NB4 (cell line): ENCODE measurements at regions not wholly inside any gene's neighbourhood (a gene's known extent, or its start where the extent isn't known, plus 50 kb on each side); places are given as distances from the start of the nearest gene placed in this dataset.

Experiments
- DNase-seq: peaks from one replicate; pipeline ENCODE4 v3.0.0; 2010; ENCODE audit warnings: low read depth
- H3K4me3 ChIP-seq: one replicate; pipeline ENCODE4 v1.5.1; 2011; ENCODE audit warnings: mild to moderate bottlenecking, low read depth, low read length, moderate library complexity
- CTCF ChIP-seq: IDR thresholded peaks from one replicate; pipeline ENCODE4 v1.5.1; 2012; ENCODE audit warnings: low read depth, low read length
- MYC ChIP-seq: IDR thresholded peaks from 2 replicates; pipeline ENCODE4 v1.6.1; 2011; ENCODE audit warnings: low read depth, low read length
- POLR2A ChIP-seq: IDR thresholded peaks from 2 replicates; pipeline ENCODE4 v1.6.1; 2011; ENCODE audit warnings: mild to moderate bottlenecking; ENCODE audit not compliant: insufficient read length; ENCODE audit errors: extremely low read depth
- TF ChIP-seq, protein P1 (sequence below): IDR thresholded peaks from 2 replicates; pipeline ENCODE4 v1.6.1; 2011; ENCODE audit warnings: low read depth, low read length

DNA sequence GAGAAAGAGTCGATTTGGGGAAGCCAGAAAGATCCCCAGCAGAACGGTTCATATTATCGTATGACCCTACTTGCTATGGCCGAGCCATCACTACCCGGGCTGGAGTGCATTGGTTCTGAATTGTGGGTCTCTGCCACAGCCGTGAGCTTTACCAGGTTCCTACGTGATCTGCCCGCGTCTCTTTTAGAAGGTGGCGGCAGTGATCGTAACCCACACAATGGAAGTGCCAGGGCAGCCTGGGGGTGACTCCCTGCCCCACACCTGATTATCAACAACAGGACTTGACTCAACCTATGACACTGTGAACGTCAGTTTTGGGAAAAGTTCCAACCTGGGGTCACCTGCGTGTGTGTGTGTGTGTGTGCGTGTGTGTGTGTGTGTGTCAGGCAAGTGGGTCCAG is 90.8 kb downstream of the SHOX start:
- H3K4me3 ChIP-seq, result no peak overlapping the region
- TF ChIP-seq CTCF, result no peak
- TF ChIP-seq MYC, result no peak
- no peak for TF ChIP-seq POLR2A
- TF ChIP-seq, protein P1, sequence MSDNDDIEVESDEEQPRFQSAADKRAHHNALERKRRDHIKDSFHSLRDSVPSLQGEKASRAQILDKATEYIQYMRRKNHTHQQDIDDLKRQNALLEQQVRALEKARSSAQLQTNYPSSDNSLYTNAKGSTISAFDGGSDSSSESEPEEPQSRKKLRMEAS, result no peak

DNA sequence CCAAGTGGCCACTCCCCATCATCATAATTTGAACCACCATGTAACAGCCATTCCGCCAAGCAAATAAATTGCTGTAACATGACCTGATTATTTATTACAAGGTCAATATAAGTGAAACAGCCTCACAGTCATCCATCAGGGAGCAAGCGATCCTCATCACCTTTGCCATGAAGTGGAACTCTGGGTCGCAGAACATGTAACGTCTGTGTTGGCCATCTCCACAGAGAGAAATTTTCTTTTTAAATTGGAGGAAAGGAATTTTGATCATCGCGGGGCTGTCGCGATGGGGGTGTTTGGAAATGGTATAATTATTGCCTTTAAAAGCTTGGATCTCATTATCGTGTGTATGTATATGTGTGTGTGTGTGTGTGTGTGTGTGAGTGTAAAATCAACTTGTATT is 90.2 kb downstream of the SHOX start:
- no peak for DNase-seq
- TF ChIP-seq CTCF (no peak), MYC (no peak), POLR2A (no peak)
- TF ChIP-seq, protein P1, result no peak

More for the DNA sequence above, 90.8 kb downstream of the SHOX start:
- no peak for DNase-seq

DNA sequence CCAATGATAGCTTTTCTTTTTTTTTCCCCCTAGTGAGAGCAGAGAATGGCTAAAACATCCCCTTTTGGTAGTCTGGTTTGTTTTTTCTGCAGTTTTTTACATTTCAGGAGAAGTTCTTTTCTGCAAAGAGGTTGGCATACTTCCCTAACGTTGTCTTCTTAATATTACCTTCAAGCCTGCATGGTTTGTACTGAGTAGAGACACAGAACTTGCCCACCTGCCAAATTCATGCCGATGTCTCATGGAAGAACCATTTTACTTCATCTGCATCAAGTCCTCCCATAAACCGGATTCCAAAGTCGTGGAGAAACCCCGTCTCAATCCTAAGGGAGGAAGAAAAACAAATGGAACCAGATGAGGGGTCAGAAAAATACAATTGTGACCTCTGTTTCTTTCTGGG is 89.7 kb downstream of the SHOX start:
- DNase-seq, result no peak
- no peak overlapping the region for H3K4me3 ChIP-seq
- no peak for TF ChIP-seq POLR2A
- TF ChIP-seq MYC, result no peak
- TF ChIP-seq CTCF, result no peak
- TF ChIP-seq, protein P1, result no peak

More for the DNA sequence above, 90.2 kb downstream of the SHOX start:
- H3K4me3 ChIP-seq, result no peak overlapping the region

- no peak overlapping the region for H3K4me3 ChIP-seq
- TF ChIP-seq CTCF (no peak), POLR2A (no peak)
- no peak for DNase-seq
Observed at GRCh38 chrX:716136-716535, 85.5 kb downstream of the SHOX start.

- no peak overlapping the region for H3K4me3 ChIP-seq
- no peak for TF ChIP-seq MYC
- TF ChIP-seq CTCF, result no peak
- no peak for TF ChIP-seq POLR2A
- TF ChIP-seq, protein P1, result no peak
- no peak for DNase-seq
Observed at GRCh38 chrX:714131-714530, 83.5 kb downstream of the SHOX start.
